Breast epithelium (tissue), 4 donors: ENCODE measurements at regions not wholly inside any gene's neighbourhood (a gene's known extent, or its start where the extent isn't known, plus 50 kb on each side); places are given as distances from the start of the nearest gene placed in this dataset.
A peak's percentile ranks its signal among the peaks of the same experiment; 100 is the strongest.
"Not testable (repeated sequence)": the region's sequence is repeated elsewhere in the genome, so short reads cannot be mapped to it uniquely, and the experiment has no call there.

ENCODE experiments used
- DNase-seq, 2 donors: peaks; one replicate each; pipeline ENCODE4 v3.0.0-alpha.2; 2019; ENCODE audit warnings: low spot score in 2 of 2
- H3K27ac ChIP-seq, 2 donors: fragments of 200-600 bp; sonication (generic) in 1 of 2; one replicate each; pipeline ENCODE4 v1.5.1; 2016 to 2019; ENCODE audit warnings: mild to moderate bottlenecking in 1 of 2
- H3K27me3 ChIP-seq, 2 donors: fragments of 200-600 bp; sonication (generic) in 1 of 2; one replicate each; pipeline versions ENCODE4 v1.5.1 to v1.6.0; 2017 to 2019; ENCODE audit warnings: control low read depth in 1 of 2, mild to moderate bottlenecking in 1 of 2
- H3K36me3 ChIP-seq: fragments of 200-600 bp; one replicate; pipeline ENCODE4 v1.5.1; 2019
- H3K4me1 ChIP-seq, 2 donors: fragments of 200-600 bp; sonication (generic); one replicate each; pipeline ENCODE4 v1.5.1; 2016 to 2019; ENCODE audit warnings: control low read depth in 1 of 2
- H3K4me3 ChIP-seq, 3 donors: fragments of 200-600 bp; sonication (generic); 1 replicate in 2 of 3; 2 replicates in 1 of 3; pipeline ENCODE4 v1.5.1; 2016 to 2019; ENCODE audit warnings: mild to moderate bottlenecking in 3 of 3, moderate library complexity in 2 of 3
- H3K9me3 ChIP-seq, 2 donors: fragments of 200-600 bp; sonication (generic) in 1 of 2; one replicate each; pipeline ENCODE4 v1.5.1; 2016 to 2019; ENCODE audit warnings: control low read depth in 1 of 2
- POLR2A ChIP-seq: fragments of 450-650 bp; IDR thresholded peaks from one replicate; pipeline ENCODE4 v1.6.1; 2016; ENCODE audit warnings: antibody characterized with exemption, mild to moderate bottlenecking, moderate library complexity
- POLR2AphosphoS5 ChIP-seq, 3 donors: sonication (generic); formaldehyde crosslinking; IDR thresholded peaks; one replicate each; pipeline ENCODE4 v1.6.1; 2017; ENCODE audit warnings: antibody characterized with exemption in 3 of 3
- intact Hi-C: fragments of 100-400 bp; cut with DNase I; formaldehyde crosslinking; loops from one replicate; pipeline ENCODE4 v1.15.1; 2023; ENCODE audit warnings: low total_unique reads
- TF ChIP-seq, protein P1 (sequence below), 3 donors: fragments of 450-650 bp; IDR thresholded peaks; one replicate each; pipeline ENCODE4 v1.5.1; 2016 to 2017; ENCODE audit warnings: antibody characterized with exemption in 3 of 3, mild to moderate bottlenecking in 3 of 3, moderate library complexity in 3 of 3

DNA sequence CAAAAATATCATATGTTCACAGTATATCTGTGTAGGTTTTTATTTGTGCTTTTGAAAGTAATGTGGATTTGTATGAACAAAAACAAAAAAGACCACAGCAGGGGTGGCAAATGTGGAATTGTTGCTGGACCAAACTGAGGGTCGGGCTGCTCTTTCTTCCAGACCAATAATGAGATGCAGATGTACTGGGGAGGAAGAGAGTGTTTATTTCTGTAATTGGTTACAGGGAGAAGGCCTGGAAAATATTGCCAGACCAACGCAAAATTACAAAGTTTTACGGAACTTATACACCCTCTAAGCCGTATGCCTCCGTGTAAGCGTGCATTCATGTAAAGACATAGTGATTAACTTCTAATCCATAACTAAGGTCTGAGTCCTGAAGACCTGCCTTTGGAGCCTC, 353.9 kb upstream of the C16orf82 start:
- no peaks in the 10 kb centered on the region for H3K36me3 ChIP-seq
- no peak for DNase-seq
- intact Hi-C loops: no loop called here
- no peaks in the 10 kb centered on the region for H3K4me1 ChIP-seq
- no peak overlapping the region for H3K4me3 ChIP-seq
- TF ChIP-seq POLR2A (no peak), POLR2AphosphoS5 (IDR thresholded peaks at IDR 0.05) (no peak)
- TF ChIP-seq, protein P1, sequence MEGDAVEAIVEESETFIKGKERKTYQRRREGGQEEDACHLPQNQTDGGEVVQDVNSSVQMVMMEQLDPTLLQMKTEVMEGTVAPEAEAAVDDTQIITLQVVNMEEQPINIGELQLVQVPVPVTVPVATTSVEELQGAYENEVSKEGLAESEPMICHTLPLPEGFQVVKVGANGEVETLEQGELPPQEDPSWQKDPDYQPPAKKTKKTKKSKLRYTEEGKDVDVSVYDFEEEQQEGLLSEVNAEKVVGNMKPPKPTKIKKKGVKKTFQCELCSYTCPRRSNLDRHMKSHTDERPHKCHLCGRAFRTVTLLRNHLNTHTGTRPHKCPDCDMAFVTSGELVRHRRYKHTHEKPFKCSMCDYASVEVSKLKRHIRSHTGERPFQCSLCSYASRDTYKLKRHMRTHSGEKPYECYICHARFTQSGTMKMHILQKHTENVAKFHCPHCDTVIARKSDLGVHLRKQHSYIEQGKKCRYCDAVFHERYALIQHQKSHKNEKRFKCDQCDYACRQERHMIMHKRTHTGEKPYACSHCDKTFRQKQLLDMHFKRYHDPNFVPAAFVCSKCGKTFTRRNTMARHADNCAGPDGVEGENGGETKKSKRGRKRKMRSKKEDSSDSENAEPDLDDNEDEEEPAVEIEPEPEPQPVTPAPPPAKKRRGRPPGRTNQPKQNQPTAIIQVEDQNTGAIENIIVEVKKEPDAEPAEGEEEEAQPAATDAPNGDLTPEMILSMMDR (IDR thresholded peaks at IDR 0.05): no peak
- H3K9me3 ChIP-seq: no peaks in the 10 kb centered on the region
- H3K27ac ChIP-seq: peak overlapping the region in 1 of 2 donors; percentile 38
- H3K27me3 ChIP-seq: no peaks in the 10 kb centered on the region

DNA sequence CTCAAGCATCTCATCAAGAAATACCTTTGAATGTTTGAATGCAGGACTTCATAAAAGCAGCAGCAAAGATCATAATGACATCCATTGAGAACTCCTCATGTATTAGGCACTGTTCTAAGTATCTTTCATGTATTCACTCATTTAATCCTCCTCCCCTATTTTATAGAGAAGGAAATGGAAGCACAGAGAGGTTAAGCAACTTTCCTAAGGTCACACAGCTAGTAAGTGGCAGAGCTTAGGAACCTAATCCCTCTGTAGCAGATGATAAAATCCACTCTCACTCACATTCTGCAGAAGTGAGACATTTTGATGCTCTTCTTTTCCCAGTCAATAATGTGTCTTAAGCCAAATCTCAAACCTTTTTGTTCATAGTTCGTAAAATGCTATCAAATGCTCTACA, 350.8 kb upstream of the C16orf82 start:
- DNase-seq: no peak
- Histone ChIP-seq H3K36me3 (no peaks in the 10 kb centered on the region), H3K9me3 (no peaks in the 10 kb centered on the region), H3K4me1 (no peaks in the 10 kb centered on the region), H3K4me3 (no peak overlapping the region), H3K27me3 (no peaks in the 10 kb centered on the region), H3K27ac (no peak overlapping the region)
- TF ChIP-seq POLR2AphosphoS5 (IDR thresholded peaks at IDR 0.05) (no peak), POLR2A (no peak)
- TF ChIP-seq, protein P1 (IDR thresholded peaks at IDR 0.05): no peak
- intact Hi-C loops: no loop called here

DNA sequence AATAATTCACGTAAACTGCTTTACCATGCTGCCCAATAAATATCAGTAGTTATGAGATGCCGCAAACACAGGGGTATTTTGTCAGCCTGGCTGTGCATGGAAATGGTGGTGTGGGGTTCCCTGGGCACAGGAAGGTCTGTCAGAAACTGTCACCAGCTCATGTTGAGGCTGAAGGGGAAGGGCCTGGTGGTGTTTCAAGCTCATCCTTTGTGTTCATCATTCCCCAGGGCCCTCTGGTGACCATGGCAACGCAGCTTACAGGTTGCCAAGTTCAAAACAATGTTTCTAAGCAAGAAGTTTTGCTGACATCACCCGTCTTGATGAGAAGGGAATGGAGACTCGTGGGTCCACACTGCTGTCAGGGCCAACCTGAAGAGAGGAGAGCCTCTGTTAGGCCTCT, 348.9 kb upstream of the C16orf82 start:
- TF ChIP-seq POLR2A (no peak), POLR2AphosphoS5 (IDR thresholded peaks at IDR 0.05) (no peak)
- TF ChIP-seq, protein P1 (IDR thresholded peaks at IDR 0.05): no peak
- no peaks in the 10 kb centered on the region for H3K9me3 ChIP-seq
- no peaks in the 10 kb centered on the region for H3K4me1 ChIP-seq
- no peaks in the 10 kb centered on the region for H3K27me3 ChIP-seq
- H3K36me3 ChIP-seq: no peaks in the 10 kb centered on the region
- intact Hi-C loops: no loop called here
- H3K4me3 ChIP-seq: no peak overlapping the region
- no peak overlapping the region for H3K27ac ChIP-seq
- DNase-seq: no peak

DNA sequence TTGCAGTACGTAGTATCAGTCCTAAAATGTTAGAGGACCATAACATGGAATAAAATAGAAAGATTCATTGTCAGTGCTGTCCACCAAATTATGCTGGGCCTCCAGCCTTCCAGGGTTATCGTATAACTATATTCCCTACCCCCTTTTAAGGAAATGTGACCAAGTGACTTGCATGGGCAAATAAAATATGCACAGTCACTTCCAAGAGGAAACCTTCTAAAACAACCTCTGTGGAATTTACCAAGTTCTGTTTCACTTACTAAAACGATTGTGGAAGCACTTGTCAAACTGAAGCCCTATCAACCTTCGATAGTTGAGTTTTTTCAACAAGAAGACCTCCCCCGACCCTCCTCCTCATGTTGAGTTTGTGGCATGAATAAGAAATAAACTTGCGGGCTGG, 345.4 kb upstream of the C16orf82 start:
- Histone ChIP-seq H3K4me3 (no peak overlapping the region), H3K36me3 (no peaks in the 10 kb centered on the region), H3K9me3 (no peaks in the 10 kb centered on the region), H3K27me3 (no peaks in the 10 kb centered on the region), H3K4me1 (no peaks in the 10 kb centered on the region), H3K27ac (no peak overlapping the region)
- TF ChIP-seq, protein P1 (IDR thresholded peaks at IDR 0.05): no peak
- TF ChIP-seq POLR2A: no peak
- TF ChIP-seq POLR2AphosphoS5 (IDR thresholded peaks at IDR 0.05): no peak
- intact Hi-C loops: no loop called here
- no peak for DNase-seq

DNA sequence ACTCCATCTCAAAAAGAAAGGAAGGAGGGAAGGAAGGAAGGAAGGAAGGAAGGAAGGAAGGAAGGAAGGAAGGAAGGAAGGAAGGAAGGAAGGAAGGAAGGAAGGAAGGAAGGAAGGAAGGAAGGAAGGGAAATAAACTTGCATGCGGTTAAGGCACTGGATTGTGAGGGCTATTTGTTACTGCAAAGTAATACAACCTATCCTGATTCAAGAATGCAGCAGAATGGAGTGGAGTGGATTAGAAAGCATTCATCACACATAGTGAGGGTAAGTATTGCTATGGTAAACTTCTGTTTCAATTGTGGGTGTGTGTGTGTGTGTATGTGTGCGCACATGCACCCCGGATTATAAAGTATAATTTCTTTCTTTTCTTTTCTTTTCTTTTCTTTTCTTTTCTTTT, 344.8 kb upstream of the C16orf82 start:
- H3K9me3 ChIP-seq, H3K4me3 ChIP-seq, H3K27me3 ChIP-seq, H3K4me1 ChIP-seq, DNase-seq, H3K36me3 ChIP-seq, intact Hi-C loops, H3K27ac ChIP-seq: not testable (repeated sequence)

DNA sequence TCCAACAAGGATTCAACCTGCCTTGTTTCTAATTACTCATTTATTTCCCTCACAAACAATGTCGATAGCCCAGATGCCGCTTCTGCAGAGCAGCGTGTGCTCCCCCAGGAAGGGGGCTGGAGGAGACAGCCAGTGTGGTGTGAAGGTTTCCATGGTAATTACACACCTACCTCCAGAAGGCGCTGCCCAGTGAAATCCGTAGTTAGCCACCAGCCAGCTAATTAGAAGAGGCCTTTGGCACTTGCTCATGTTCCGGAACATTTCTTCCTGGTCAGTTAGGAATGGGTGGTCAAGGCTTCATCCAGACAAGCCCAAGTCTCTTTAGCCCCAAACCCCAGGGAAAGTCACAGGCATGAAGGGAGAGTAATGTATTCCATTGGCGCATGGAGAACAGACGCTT, 342.5 kb upstream of the C16orf82 start:
- Histone ChIP-seq H3K27me3 (no peaks in the 10 kb centered on the region), H3K9me3 (no peaks in the 10 kb centered on the region), H3K27ac (no peak overlapping the region), H3K4me3 (no peak overlapping the region), H3K36me3 (no peaks in the 10 kb centered on the region), H3K4me1 (no peaks in the 10 kb centered on the region)
- TF ChIP-seq, protein P1 (IDR thresholded peaks at IDR 0.05): no peak
- TF ChIP-seq POLR2AphosphoS5 (IDR thresholded peaks at IDR 0.05): no peak
- TF ChIP-seq POLR2A: no peak
- no peak for DNase-seq
- intact Hi-C loops: no loop called here
